Body of pancreas (tissue), 4 donors: ENCODE measurements at regions not wholly inside any gene's neighbourhood (a gene's known extent, or its start where the extent isn't known, plus 50 kb on each side); places are given as distances from the start of the nearest gene placed in this dataset.

ENCODE experiments used
- POLR2A ChIP-seq, 3 donors: fragments of 450-650 bp; IDR thresholded peaks; one replicate each; pipeline ENCODE4 v1.6.1; 2016; ENCODE audit warnings: antibody characterized with exemption in 3 of 3, mild to moderate bottlenecking in 2 of 3
- TF ChIP-seq, protein P1 (sequence below), 7 experiments: fragments of 450-650 bp in 4 of 7; fragments of 200-600 bp in 3 of 7; sonication (generic) in 3 of 7; IDR thresholded peaks; one replicate each; pipeline ENCODE4 v1.5.1; 2016 to 2019; ENCODE audit warnings: antibody characterized with exemption in 7 of 7

DNA sequence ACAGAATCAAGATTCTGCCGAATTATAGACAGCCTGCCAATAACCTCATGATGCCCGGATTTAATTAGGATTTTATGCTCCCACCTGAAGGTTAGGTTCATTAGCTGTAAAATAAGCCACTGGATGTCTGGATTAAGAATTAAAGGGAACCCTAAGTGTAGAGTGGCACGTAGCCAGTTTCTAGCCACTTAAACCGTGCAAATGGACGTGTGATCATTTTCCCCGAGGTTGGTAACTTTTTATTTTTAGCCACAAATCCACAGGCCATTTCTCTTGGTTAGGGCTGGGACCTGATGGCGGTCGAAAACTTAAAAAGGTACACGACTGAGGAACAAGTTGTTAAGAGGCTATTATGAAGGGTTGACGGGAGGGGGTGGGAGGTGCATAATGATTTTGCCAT lies 127.3 kb upstream of the TMPO start:
- TF ChIP-seq, protein P1, sequence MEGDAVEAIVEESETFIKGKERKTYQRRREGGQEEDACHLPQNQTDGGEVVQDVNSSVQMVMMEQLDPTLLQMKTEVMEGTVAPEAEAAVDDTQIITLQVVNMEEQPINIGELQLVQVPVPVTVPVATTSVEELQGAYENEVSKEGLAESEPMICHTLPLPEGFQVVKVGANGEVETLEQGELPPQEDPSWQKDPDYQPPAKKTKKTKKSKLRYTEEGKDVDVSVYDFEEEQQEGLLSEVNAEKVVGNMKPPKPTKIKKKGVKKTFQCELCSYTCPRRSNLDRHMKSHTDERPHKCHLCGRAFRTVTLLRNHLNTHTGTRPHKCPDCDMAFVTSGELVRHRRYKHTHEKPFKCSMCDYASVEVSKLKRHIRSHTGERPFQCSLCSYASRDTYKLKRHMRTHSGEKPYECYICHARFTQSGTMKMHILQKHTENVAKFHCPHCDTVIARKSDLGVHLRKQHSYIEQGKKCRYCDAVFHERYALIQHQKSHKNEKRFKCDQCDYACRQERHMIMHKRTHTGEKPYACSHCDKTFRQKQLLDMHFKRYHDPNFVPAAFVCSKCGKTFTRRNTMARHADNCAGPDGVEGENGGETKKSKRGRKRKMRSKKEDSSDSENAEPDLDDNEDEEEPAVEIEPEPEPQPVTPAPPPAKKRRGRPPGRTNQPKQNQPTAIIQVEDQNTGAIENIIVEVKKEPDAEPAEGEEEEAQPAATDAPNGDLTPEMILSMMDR (IDR thresholded peaks at IDR 0.05), result no peak
- TF ChIP-seq POLR2A (IDR thresholded peaks at IDR 0.05), result no peak
